HG03565 (cell line): ENCODE measurements at regions not wholly inside any gene's neighbourhood (a gene's known extent, or its start where the extent isn't known, plus 50 kb on each side); places are given as distances from the start of the nearest gene placed in this dataset.

Experiments used
- ATAC-seq: cut with Tn5 transposase; IDR thresholded peaks from one replicate; pipeline ENCODE4 v1.9.1; 2021; ENCODE audit warnings: mild to moderate bottlenecking, moderate library complexity; ENCODE audit not compliant: unreplicated experiment

DNA sequence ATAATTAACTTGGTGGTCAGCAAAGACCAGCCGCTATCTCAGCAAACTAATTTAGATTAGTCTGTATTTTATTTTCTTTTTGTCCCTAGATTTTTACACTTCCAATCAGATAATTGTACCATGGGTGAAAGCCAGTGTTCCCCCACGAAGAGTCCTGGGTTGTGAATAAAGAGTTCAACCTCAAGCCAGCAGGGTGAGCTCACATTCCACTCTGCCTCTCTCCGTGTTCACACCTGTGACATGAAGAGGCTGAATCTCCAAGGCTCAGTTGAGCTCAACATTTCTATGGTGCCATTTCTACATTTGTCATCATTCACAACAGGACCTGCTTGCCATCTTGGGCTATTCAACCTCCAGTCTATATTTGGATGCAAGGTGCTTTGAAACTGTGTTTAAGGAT is 771.5 kb downstream of the GALR1 start:
- no peak for ATAC-seq

DNA sequence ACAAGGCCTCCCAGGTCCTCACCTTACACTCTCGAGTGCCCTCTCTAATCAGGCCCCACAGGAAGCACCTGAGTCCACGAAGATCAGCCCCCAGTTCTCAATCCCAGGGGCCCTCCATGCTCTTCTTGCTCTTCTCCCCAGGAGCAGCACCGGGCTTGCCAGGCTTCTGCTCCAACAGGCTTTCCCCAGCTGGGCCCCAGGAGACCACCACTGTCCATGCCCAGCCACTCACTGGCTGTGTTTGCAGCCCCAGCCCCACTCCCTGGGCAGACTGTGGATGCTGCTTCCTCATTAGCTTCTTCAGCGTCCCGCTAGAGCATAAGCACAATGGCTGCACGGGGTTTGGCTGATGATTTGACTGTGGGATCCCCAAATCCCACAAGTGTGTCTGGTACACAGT is 781.9 kb downstream of the GALR1 start:
- ATAC-seq: no peak

DNA sequence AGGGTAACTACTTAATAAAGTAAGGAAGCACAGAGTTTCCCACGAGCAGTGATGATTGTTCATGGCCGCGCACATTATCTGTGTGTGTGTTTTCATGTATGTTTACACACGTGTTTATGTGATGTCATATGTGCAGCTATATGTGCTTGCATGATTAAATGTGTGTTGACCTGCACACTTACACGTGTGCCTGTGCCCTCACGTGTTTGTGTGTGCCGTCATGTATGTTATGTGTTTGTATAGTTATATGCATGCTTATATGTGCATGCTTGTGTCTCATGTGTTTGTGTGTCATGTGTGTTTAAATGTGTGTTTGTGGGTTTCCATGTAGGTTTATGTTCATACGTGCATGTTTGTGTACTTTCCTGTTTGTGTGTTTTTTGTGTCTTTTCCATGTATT is 782.3 kb downstream of the GALR1 start:
- ATAC-seq: no peak

DNA sequence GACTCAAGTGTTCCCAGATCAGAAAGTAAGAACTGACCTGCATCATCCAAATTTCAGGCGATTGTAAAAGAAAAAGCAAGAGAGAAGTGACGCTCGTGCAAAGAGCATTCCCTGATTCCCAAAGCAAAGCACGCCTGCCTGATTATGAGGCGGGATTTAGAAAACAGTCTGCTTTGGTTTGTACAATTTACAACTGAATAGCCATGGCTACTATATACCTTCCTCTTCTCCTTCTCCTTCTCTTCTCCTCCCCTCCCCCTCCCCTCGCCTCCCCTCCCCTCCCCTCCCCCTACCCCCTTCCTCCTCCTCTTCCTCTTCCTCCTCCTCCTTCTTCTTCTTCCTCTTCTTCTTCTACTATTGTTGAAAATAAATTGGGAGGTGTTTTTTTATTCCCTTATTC is 782.9 kb downstream of the GALR1 start:
- ATAC-seq: no peak

DNA sequence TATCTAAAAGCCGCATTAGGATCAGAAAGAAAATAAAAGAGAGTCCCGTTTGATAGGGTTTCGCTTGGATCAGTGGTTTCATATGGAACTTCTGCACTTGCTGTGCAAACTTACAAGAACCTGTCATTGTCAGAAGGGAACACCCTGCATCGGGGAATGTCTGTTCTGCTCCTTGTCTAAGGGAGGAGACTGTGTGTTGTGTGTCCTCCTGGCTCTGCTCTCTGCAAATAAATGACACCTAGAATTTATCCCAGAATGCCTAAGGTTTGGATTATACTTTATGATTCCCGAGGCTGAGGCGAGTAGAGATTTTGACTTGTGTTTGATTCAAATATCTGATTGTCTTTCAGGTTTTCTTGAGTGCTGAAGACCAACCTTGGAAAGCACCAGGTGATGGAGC is 785.1 kb downstream of the GALR1 start:
- ATAC-seq: no peak

DNA sequence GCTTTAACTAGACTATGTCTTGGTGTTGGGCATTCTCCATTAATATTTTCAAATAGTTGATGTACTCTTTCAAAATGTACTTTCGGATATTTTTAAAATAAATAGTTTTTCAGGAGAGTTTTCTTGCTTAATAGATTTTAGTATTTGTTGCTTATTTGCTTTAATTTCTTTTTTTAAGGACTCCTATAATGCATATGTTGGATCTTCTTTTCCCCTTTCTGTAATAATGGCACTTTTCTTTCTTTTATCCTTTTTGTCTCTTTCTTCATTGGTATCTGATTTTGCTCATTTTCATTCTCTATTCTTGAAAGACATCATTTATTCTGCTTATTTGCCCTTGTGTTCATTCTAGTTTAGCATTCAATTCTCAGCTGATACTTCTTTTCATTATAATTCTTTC is 791.6 kb downstream of the GALR1 start:
- ATAC-seq: no peak

DNA sequence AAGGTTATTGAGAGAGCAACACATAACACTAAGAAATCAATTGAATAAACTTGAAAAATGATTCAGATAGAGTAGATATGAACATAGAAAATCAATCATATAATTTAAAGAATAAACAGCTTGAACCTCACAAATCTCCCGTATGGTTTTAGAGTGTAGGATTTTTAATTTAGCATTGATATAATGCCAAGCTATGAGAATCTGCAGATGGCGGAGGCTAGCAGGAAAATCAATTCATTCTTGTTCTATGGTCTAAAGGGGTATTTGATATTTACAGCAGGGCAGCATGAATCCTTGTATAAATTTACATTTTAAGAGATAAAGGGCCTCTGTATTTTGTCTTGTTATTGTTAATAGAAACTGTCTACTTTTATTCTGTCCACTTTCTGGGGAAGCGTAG is 797.0 kb downstream of the GALR1 start:
- ATAC-seq: no peak

DNA sequence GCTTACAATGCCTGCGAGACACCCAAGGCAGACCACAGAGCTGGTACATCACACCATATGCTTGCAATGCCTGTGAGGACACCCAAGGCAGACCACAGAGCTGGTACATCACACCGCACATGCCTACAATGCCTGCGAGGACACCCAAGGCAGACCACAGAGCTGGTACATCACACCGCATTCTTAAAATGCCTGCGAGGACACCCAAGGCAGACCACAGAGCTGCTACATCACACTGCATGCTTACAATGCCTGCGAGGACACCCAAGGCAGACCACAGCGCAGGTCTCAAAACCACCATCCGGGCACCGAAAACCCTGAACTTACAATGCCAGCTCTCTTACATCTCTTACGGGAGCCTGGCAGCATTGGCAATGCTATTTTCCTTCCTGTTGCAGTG is 799.6 kb downstream of the GALR1 start:
- no peak for ATAC-seq

DNA sequence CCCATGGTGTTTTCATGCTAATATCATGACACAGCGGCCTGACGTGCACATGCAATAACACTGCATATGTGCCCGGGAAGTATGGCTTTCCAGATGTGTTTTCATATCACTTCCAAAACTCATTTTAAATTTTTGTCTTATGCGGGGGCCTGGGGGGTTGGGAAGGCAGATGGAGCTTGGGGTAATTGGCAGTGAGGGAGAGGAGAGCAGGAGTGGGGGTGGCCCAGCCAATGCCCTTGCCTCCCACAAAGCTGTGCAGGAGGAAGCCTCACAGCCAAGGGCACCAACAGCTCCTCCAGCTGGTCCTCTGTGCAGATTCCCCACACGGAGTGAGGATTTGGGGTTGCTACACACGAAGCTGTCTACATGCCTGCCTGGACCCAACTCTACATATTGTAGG is 805.2 kb downstream of the GALR1 start:
- no peak for ATAC-seq

DNA sequence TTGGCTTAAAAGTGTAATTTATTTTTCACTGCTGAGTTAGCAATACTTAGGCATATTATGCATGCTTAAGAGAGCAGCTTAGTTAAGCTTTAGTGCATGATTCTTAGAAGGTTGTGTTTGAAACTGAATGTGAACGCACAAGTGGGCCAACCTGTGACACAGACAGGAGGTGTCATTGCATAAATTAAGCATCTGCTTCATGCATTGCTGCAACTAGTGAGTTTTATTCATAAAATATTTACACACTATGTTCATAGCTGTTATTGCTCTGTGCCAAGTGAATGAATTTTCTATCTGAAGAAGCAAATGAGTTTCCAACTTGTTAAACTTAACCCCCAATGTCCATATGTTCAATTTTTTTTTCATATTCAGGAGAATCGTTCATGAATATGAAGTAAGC is 806.4 kb downstream of the GALR1 start:
- no peak for ATAC-seq

DNA sequence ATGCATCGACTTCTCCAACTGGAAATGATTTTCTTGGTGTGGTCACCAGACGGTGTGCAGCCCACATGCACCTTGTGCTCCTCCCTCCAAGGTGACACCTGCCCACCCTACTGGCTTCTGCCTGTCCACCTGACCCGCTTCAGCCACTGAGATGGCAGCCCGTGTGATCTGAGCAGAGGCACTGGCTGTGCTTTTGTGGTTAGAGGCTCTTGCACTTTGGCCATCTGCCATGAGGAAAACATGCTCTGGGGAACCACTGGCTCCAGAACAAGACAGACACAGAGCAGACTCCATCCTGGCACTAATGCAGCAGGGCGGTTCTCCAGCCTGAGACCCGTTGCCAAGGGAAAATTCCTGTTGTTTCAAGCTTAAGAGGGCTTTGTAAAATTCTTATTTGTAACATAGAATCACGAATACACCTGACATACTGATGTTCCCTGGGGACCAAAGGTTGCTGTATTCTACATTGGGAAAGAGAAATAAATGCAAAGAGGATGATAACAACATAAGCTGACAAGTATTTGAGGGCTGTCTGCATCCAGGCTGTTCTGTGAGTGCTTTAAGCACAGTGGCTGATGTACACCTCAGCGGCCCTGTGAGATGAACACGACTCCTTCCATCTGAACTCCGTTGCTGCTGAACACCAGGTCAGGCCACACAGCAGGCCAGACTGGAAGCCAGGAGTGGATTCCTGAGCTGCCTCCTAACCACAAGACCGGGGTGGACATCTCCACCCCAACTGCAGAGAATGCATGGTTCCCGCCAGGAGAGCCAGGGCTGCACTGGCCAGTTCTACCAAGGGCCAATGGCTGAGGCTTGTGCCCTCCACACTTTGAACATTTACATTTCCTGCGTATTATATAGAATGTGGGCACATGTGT is 820.4 kb downstream of the GALR1 start:
- no peak for ATAC-seq

DNA sequence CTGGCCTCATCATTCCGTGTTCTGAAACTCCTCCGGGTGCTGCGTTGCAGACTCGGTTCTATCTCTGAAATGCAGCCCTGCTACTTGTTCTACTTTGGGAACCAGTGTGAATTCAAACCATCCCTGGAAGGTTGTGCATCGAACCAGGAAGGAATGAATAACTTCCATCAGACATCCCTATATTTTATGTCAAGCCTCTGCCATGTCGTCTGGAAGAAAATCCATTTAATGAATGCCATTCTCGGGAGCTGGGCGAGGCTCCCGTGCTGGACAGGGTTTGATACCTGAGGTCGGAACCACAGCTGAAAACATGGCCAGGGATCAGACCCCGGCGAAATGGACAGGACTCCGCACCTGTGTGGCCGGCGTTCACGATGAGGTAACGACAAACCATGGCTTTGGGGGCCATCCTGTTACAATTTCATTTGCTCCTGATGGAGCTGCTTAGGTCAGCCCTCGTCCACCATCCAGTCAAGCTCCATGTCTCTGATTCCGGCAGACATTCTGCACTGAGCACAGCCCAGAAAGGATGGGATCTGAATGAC is 821.6 kb downstream of the GALR1 start:
- ATAC-seq: no peak

DNA sequence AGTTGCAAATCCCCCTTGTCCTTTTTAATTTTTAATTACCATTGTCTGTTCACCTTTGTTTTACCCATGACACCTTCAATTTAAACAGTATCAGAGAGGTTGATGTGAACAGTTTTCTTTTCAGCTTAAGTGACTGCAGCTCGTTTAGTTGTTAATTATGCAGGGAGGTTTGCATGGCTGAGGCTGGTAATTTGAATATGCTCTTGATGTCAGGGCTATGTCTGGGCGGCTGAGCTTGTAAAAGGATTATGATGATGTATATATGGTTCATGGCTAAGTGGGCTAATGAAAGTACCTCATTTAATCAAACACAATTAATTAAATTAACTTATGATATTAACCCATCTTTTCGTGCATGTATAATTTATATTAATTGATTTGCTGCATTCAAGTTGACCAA is 822.1 kb downstream of the GALR1 start:
- no peak for ATAC-seq

DNA sequence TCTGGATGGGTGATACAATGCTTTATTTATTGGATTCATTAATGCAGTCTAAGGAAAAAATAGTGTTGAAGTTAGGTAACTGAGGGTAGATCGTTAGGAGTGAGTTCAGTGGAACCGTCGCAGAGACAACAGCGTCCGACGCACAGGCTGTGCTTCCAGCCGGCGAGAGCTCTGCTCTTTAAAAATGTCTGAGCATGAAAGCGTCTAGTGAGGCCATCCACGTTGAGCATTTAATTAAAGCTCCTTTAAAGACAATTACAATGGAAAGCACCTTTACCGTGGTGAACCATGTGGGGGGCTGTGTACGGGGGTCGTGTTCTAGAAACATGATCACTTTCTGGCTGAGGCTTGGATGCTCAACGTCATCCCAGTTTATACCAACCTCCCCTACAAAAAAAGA is 822.7 kb downstream of the GALR1 start:
- ATAC-seq: no peak

DNA sequence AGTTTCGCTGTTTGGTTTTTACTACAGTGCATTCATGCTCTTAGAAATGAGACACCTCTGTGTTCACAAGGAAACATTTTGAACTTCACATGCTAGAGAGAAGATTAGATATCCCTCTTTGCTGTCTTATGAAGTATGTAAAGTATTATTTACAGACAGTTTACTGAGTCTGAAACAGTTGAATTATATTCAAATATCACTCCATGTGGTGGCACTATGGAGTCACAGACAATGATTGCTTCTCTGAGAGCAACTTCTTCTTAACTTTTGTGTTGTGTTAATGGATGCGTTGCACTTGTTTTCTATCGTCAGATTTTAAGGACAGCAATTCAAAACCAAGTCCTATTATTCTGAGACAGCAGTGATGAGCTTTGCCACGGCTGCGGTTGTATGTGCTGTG is 823.6 kb downstream of the GALR1 start:
- ATAC-seq: no peak

DNA sequence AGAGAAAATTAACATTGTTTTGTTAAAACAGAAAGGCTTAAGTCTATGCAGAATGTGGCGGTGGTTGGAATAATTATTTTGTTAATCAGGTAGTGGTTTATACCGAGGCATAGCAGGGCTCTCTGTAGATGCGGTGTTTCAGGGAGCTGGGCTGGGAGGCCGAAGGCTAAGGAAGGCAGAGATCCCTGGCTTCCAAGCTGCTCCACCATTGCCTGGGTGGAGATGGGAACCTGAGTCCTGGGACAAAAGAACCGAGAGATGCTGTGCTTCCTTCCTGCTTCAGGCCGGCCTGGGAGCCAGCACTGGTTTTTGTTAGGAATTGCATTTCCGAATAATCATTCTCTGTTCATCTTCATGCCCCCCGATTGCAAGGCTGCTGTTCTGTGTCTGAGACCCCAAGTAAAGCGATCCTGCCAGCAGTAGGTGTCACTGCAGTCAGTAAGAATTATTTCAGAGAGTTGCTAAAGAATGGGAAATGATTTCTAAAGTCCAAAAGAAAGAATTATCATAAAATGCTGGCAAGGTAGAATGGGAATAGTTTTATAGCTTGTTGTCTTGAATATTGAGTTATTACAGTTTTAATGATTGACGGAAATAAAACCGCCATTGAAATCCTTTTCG is 824.9 kb downstream of the GALR1 start:
- ATAC-seq: no peak

DNA sequence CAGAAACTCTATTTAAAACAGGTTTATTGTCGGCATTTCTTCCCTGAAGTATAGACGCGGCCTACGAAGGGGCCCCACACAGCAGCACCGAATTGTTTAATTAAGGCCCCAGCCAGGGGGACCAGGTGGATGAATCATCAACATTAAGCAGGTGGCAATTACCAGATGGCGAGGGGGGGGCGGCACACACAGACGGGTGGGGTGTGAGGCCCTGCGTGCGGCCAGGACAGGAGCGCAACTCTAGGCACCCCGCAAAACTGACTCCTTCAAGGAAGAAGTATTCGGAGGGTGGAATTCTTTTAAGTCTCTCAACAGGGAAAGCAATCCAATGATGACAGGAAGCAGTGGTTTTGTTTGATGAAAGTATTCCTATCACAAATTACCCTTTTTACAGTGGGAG is 830.4 kb downstream of the GALR1 start:
- no peak for ATAC-seq

DNA sequence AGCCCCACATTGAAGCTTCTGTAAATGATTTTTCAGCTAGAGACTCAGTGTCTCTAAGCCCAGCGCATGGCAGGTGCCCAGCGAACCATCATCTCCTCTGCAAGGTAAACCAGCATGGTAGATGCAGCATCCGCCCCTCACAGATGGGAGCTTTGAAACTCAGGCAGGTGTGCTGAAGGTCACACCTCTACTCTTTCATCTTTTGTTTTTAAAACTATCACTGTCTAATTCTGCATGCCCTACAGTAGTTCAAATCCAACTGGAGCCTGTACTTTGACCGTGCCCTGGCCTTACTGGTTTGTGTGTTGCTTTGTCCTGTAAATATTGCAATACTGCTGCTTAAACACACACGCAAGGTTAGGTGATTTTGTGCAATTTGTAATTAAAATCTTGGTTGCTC is 831.1 kb downstream of the GALR1 start:
- no peak for ATAC-seq

DNA sequence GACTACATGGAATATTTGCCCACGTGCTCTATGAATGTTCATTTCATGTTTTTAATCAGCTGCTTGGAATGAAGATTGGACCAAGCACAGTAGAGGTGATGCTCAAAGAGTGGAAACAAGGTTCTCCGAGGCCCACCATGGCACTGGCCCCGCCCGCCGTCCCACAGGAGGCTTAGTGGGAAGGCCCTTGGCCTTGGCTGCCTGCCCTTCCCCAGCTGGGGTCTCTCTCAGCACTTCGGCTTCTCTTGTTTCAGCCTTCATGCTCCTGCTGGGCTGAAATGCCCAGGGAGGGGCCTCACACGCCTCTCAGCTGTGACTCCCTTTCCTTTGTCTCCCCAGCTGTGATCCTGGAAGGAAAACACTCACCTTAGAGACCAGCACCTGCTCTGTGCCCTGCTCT is 833.2 kb downstream of the GALR1 start:
- ATAC-seq: no peak

DNA sequence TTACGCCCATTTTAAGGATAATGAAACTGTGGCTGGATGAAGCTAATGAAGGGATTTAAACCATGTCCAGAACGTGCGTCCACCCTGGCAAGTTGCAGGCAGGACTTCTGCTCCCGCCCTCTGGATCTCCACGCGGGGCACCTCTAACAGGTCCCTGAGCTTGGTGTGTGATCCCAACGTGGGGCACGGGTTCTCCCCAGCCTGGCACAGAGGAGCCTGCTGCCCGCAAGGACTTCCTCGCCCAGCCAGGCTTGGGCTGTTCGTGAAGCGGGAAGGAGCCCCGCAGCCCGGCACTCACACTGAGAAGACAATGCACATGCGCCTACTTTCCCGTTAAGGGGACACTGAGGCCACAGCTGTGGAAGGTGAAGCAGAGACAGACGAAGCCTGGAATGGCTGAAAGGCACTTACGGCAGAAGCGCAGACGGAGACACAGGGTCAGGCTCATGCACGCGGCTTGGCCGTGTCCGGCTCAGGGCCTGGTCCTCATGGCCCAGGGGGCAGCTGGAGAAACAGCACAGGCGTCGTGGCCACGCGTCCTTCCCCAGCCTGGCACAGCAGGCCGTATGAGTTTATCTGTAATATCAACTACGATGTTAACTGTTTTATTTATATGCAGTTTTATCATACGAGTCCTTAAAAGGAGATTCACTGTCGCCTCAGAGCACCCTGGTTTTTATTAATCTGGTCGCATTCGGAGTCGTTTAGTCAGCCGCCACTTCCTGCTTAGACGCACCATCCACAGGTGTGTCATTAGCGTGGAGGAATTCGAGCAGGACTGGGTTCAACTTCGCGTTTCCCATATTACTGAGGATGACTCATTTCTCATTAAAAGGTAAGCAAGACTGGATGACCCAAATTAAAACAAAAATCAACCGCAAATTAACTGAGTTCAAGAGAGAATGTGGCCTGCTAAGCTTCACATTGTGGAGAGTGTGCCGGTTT is 835.9 kb downstream of the GALR1 start:
- no peak for ATAC-seq

DNA sequence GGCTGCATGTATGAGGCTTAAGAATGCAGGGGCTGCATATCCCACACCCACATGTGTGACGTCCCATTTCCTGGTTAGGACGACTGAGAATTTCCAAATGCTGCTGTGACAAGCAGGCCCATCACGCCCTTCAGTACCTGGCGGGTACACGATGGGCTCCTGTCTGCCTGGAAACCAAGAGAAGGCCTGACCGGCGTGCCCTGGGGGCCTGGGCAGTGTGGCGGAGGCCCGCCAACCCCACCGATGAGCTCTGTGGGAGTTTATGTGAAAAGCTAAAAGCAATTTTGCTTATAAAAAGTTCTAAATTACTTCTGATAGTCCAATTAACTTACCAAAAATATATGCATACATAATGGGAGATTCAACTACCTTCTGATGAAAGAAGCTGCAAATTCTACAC is 837.3 kb downstream of the GALR1 start:
- ATAC-seq: no peak
